ENCODE measurements at regions not wholly inside any gene's neighbourhood (a gene's known extent, or its start where the extent isn't known, plus 50 kb on each side); places are given as distances from the start of the nearest gene placed in this dataset.
"Not testable (repeated sequence)": the region's sequence is repeated elsewhere in the genome, so short reads cannot be mapped to it uniquely, and the experiment has no call there.

GRCh38 chr6:105539911-105540310 lies 137.0 kb upstream of the PREP start:
- no peak for DNase-seq (ENCODE audit: low spot score)

GRCh38 chr6:105537981-105538578 lies 135.2 kb upstream of the PREP start:
- no peak for DNase-seq (ENCODE audit: low spot score)

GRCh38 chr6:105536961-105537360 lies 134.1 kb upstream of the PREP start:
- DNase-seq (ENCODE audit: low spot score), result no peak

GRCh38 chr6:105533301-105533700 lies 130.4 kb upstream of the PREP start:
- DNase-seq (ENCODE audit: low spot score), result no peak

GRCh38 chr6:105526225-105526872 lies 123.5 kb upstream of the PREP start:
- DNase-seq (ENCODE audit: low spot score), result no peak

DNA sequence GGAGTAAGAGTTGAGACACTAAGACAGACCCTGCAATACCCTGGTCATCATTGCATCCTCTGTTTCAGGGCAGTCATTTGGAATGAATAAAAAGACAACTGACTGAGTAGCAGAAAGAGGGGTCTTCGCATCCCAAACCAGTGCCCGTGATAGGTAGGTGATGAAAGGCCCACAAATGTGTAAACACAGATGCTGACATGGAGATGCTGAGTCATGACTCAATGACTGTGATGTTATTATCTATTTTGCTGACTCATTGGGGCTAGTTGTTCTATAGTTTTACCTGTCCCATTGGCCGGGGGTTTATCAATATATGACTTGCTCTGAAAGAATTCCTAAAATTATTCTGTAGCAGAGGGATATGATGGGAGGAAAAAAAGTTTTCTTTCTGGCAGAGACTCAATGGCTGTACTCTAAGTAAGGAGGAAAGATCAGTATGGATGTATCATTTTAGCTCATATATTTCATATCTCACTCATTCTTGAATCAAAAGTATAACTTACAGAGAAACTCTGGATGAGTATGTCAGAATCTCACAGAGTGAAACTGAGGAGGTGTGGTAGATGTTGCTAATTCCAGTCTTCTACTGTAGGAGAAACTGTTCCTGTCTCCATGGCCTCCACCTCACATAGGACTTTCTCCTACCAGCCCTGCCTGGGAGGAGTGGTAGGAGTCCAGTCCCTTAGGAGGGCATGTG lies 119.9 kb upstream of the PREP start:
- DNase-seq (ENCODE audit: low spot score), result no peak

GRCh38 chr6:105519954-105520353 lies 117.1 kb upstream of the PREP start:
- no peak for DNase-seq (ENCODE audit: low spot score)

DNA sequence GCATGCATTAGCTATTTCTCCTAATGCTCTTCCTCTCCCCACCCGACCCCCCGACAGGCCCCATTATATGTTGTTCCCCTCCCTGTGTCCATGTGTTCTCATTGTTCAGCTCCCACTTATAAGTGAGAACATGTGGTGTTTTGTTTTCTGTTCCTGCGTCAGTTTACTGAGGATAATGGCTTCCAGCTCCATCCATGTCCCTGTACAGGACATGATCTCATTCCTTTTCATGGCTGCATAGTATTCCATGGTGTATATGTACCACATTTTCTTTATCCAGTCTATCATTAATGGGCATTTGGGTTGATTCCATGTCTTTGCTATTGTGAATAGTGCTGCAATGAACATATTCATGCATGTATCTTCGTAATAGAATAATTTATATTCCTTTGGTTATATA lies 116.1 kb upstream of the PREP start:
- not testable (repeated sequence) for DNase-seq (ENCODE audit: low spot score)

DNA sequence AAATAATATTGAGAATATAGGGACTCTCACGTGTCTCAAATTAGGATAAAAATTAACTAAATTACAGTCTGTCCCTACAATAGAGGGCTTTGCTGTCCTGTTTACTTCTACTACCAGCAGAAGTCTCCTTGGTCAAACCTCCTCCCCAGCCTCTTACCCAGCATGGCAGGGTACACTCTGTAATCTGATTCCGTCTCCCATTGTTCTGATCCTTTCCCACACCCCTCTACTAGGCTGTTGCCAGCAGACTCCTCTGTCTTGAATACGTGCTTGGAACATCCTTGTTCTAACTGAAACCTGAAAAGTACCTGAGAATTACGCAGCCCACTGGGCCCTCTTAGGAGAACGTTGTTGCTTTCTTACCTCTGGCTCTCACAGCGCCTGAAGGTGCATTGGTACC lies 112.2 kb upstream of the PREP start:
- DNase-seq (ENCODE audit: low spot score), result no peak

GRCh38 chr6:105514306-105514705 lies 111.4 kb upstream of the PREP start:
- no peak for DNase-seq (ENCODE audit: low spot score)

DNA sequence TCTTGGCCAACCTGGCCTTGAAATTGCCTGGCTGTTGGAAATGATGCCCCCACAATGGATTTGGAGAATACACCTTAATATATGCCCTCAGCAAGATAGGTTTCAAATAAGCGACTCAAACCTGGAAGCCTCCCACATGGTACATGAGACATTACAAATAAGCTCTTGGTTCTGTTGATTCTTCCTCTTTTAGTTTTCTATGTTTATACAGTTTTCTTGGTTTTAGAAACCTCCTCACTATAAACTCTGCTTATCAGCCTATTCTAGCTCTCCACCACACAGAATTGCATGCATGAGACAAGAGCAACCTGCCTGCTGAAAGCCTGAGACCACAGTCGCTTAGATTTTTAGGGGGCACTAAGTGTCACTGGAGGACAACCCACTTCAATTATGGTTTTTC lies 108.8 kb upstream of the PREP start:
- DNase-seq (ENCODE audit: low spot score), result no peak

DNA sequence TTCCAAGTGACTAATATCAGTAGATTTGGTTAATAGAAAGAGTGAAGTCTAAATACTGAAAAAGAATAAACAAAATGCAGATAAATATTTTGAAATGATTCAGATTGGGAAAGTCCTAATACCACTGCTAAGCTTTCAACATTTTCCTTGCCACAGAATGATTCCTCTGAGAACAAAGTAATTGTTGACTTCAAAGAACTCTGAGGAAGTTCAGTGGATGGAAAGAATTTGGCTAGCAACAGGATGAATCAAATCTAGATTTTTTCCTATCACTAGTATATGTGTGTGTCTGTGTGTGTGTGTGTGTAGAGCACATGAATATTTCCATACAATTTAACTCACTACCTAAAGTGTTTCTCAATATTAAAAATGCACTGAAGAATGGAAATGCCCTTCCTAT lies 107.9 kb upstream of the PREP start:
- DNase-seq (ENCODE audit: low spot score), result no peak

DNA sequence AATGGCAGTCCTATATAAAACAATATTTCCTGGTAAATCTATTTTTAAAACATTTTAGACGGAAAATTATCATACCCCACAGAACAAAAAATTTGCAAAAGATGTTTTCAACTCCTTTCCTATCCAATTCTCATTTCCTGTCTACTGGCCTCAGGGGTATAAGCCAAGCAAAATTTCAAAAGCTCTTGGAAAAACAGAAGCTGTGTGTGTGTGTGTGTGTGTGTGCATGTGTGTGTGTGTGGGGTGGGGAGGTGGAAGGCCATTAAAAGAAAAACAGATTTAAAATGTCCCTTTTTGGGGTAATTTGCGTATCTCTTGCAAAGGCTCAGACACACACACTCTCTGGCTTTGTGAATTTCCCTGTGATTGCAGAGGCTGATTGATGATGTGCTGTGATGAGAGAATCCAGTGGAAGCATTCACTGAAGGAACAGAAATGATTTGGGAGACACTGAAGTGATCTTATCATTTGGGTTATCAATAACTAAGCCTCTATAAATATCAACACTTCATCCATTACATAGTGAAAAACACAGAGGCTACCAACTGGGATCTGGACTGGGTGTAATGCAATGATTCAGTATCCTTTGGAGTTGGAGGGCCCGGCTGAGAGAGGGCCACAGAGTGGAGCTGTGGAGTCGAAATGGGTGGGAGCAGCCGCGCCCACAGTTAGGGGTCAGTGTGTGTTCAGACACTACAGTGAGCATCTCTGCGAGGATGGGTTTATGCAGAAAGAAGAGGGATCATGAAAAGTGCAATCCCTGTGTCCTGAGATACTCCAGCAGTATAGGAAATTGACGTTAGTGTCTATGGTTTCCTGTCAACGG lies 106.8 kb upstream of the PREP start:
- no peak for DNase-seq (ENCODE audit: low spot score)

DNA sequence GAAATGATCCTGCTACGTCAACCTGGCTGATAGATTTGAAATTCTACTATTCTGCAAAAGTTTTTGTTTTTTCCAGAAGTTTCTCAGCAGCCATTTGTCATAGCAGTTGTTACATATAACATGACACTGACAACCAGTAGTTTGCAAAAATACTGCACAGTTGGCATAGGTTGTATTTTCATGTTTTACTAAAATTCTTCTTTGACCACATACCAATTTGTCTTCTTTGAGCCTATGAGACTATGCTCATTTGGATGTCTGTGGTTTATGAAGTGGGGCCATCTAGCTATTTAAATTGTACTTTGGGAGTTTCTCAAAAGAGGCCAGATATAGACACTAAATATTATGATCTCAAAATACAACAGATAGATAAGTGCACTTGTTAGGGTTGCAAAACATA lies 104.9 kb upstream of the PREP start:
- DNase-seq (ENCODE audit: low spot score), result no peak

GRCh38 chr6:105504706-105505105 lies 101.8 kb upstream of the PREP start:
- DNase-seq (ENCODE audit: low spot score), result no peak

- DNase-seq (ENCODE audit: low spot score), result no peak
Measured at GRCh38 chr6:105503641-105504040, 100.8 kb upstream of the PREP start.

GRCh38 chr6:105501826-105502344 lies 99.0 kb upstream of the PREP start:
- DNase-seq (ENCODE audit: low spot score), result no peak

DNA sequence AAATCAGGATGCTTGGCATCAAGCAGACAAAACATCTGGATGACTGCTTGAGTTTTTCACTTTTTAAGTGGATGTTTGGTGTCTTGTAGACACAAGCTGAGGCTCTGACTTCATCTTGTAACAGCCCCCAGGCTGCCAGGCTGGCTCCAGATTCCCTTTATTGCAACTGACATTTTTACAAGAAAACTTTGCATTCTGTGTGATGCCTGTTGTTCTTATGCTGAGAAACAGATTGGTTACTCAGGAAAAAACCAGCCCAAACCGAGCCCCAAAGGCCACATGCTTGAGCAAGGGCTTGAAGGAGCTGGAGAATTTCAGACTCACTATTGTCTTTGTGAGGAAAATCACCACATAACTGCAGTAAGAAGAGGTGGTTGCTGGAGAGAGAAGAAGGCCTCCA lies 98.4 kb upstream of the PREP start:
- DNase-seq (ENCODE audit: low spot score), result no peak

- DNase-seq (ENCODE audit: low spot score), result no peak
Measured at GRCh38 chr6:105500693-105501092, 97.8 kb upstream of the PREP start.

GRCh38 chr6:105499931-105500330 lies 97.0 kb upstream of the PREP start:
- DNase-seq (ENCODE audit: low spot score), result no peak

DNA sequence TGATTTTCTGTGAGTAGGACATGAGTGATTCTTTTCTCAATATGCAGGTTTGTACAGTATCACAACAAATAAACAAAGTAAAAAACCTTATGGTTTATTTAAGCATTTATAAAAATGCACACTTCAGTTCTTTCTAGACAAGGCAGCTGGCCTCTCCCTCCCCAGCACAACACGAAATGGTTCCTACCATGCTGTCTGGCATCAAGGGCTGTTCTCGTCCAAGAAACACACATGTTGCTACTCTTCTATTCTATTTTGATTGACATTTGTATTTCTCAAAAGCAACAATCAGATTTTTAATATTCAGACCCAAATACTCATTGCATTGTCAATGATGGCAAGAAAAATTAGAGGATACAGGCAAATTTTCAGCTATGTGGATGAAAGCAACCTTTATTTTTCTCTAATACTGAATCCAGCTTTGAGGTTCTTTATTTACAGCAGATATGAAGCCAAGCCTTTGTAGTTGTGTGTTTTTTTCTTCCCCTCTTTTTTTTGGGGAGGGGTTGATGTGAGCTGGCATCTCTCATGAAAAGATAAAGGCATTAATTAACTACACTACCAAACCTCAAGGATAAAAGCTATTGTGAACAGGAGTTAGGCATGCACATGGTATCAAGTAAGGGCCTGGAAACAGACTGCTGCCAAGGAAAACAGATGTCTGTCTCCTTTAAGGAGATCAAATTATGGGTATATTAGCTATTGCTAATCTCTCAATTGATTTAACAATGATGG lies 96.4 kb upstream of the PREP start:
- no peak for DNase-seq (ENCODE audit: low spot score)
